ENCODE measurements at regions not wholly inside any gene's neighbourhood (a gene's known extent, or its start where the extent isn't known, plus 50 kb on each side); places are given as distances from the start of the nearest gene placed in this dataset.

GRCh38 chr9:95750725-95751519 lies 124.6 kb upstream of the ERCC6L2 start:
- Histone ChIP-seq H3K9me3 (ENCODE audit: low read length) (no peaks in the 10 kb centered on the region), H3K36me3 (ENCODE audit: insufficient read depth, low read length) (no peaks in the 10 kb centered on the region), H3K4me1 (ENCODE audit: insufficient read depth, low read length) (peaks cover 18% of the 10 kb centered on the region), H3K27me3 (ENCODE audit: insufficient read depth, low read length) (no peaks in the 10 kb centered on the region), H2AFZ (ENCODE audit: low read depth, low read length) (no peak overlapping the region), H3K4me3 (ENCODE audit: low read length) (no peak overlapping the region)

GRCh38 chr9:95749493-95749892 lies 126.0 kb upstream of the ERCC6L2 start:
- H3K36me3 ChIP-seq (ENCODE audit: insufficient read depth, low read length) = no peaks in the 10 kb centered on the region
- no peaks in the 10 kb centered on the region for H3K27me3 ChIP-seq (ENCODE audit: insufficient read depth, low read length)
- H3K9me3 ChIP-seq (ENCODE audit: low read length) = no peaks in the 10 kb centered on the region
- H2AFZ ChIP-seq (ENCODE audit: low read depth, low read length) = no peak overlapping the region
- H3K4me3 ChIP-seq (ENCODE audit: low read length) = no peak overlapping the region
- H3K4me1 ChIP-seq (ENCODE audit: insufficient read depth, low read length) = peaks cover 12% of the 10 kb centered on the region

DNA sequence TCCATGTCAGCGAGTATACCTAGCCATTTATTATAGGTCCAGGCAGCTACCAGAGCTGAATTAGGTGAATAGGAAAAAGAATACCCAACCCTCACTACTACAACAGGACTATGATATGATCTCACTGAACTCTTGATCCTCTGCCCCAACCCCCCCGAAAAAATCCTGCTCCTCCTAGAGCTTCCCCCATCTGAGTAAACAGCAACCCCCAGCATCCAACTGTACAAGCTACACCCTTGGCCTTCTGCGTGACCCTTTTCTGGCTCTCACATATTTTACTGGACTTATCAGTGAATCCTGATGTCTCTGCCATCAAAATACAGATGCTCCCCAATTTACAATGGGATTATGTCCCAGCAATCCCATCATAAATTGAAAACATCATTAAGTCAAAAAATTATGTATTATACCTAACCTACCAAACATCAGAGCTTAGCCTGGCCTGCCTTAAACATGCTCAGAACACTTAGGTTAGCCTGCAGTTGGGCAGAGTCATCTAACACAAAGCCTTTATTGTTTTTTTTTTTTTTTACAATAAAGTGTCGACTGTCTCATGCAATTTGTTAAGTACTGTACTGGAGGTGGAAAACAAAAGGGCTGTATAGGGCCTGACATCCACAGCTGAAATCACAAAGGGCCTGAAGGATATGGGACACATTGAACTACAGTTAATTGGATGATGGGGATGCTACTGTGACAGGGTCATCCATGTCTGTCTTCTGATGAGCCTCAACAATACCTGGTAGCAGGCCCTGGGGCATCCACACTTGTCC lies 128.9 kb upstream of the ERCC6L2 start:
- H3K36me3 ChIP-seq (ENCODE audit: insufficient read depth, low read length) = no peaks in the 10 kb centered on the region
- no peaks in the 10 kb centered on the region for H3K27me3 ChIP-seq (ENCODE audit: insufficient read depth, low read length)
- no peaks in the 10 kb centered on the region for H3K9me3 ChIP-seq (ENCODE audit: low read length)
- no peak overlapping the region for H3K4me3 ChIP-seq (ENCODE audit: low read length)
- H3K4me1 ChIP-seq (ENCODE audit: insufficient read depth, low read length) = no peaks in the 10 kb centered on the region
- H2AFZ ChIP-seq (ENCODE audit: low read depth, low read length) = no peak overlapping the region

GRCh38 chr9:95742821-95743220 lies 132.7 kb upstream of the ERCC6L2 start:
- Histone ChIP-seq H3K9me3 (ENCODE audit: low read length) (no peaks in the 10 kb centered on the region), H3K4me1 (ENCODE audit: insufficient read depth, low read length) (no peaks in the 10 kb centered on the region), H3K4me3 (ENCODE audit: low read length) (no peak overlapping the region), H3K27me3 (ENCODE audit: insufficient read depth, low read length) (no peaks in the 10 kb centered on the region), H3K36me3 (ENCODE audit: insufficient read depth, low read length) (no peaks in the 10 kb centered on the region), H2AFZ (ENCODE audit: low read depth, low read length) (no peak overlapping the region)

DNA sequence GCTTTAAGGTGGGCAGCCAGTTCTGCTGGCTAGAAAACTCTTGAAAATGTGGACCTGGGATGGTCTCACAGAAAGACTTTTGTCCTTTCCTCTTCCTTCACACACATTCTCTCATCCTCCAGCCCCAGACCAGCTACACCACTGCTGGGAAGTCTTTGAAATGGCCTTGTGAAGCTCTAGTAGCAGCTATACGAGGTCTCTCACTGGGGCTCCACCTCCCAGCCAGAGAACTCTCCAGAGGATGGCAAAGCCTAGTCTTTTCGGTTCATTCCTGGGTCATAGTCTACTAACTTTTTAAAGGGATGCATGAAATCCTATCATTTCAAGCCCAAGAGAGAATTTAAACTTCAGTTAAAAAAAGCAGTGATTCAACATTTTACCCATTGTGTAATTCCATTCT lies 133.9 kb upstream of the ERCC6L2 start:
- Histone ChIP-seq H2AFZ (ENCODE audit: low read depth, low read length) (no peak overlapping the region), H3K27me3 (ENCODE audit: insufficient read depth, low read length) (no peaks in the 10 kb centered on the region), H3K36me3 (ENCODE audit: insufficient read depth, low read length) (no peaks in the 10 kb centered on the region), H3K4me1 (ENCODE audit: insufficient read depth, low read length) (no peaks in the 10 kb centered on the region), H3K4me3 (ENCODE audit: low read length) (no peak overlapping the region), H3K9me3 (ENCODE audit: low read length) (no peaks in the 10 kb centered on the region)

GRCh38 chr9:95740217-95741004 lies 135.1 kb upstream of the ERCC6L2 start:
- Histone ChIP-seq H2AFZ (ENCODE audit: low read depth, low read length) (no peak overlapping the region), H3K9me3 (ENCODE audit: low read length) (no peaks in the 10 kb centered on the region), H3K4me1 (ENCODE audit: insufficient read depth, low read length) (no peaks in the 10 kb centered on the region), H3K36me3 (ENCODE audit: insufficient read depth, low read length) (no peaks in the 10 kb centered on the region), H3K27me3 (ENCODE audit: insufficient read depth, low read length) (no peaks in the 10 kb centered on the region), H3K4me3 (ENCODE audit: low read length) (no peak overlapping the region)

DNA sequence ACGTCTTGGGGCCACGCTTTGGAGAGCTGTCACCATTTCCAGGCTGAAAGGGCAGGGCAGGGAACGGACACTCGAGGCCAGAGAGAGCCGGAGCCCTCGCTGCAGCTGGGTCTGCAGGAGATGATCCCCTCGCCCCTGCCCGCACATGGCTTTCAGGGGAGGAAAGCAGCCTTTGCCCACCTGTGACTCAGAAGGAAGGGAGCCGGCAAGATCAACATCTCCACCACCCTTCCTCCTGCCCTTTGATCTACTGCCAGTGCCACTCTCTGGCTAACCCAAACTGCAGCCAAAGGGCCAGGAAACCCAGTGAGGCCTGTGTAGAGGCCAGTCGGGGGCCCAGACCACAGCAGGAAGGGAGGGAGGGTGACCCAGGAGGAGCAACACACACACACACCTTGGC lies 137.1 kb upstream of the ERCC6L2 start:
- Histone ChIP-seq H3K4me3 (ENCODE audit: low read length) (no peak overlapping the region), H2AFZ (ENCODE audit: low read depth, low read length) (no peak overlapping the region), H3K4me1 (ENCODE audit: insufficient read depth, low read length) (peaks cover 7% of the 10 kb centered on the region), H3K36me3 (ENCODE audit: insufficient read depth, low read length) (no peaks in the 10 kb centered on the region), H3K27me3 (ENCODE audit: insufficient read depth, low read length) (no peaks in the 10 kb centered on the region), H3K9me3 (ENCODE audit: low read length) (no peaks in the 10 kb centered on the region)

- H3K4me1 ChIP-seq (ENCODE audit: insufficient read depth, low read length) = peaks cover 7% of the 10 kb centered on the region
- no peaks in the 10 kb centered on the region for H3K27me3 ChIP-seq (ENCODE audit: insufficient read depth, low read length)
- no peak overlapping the region for H3K4me3 ChIP-seq (ENCODE audit: low read length)
- no peaks in the 10 kb centered on the region for H3K9me3 ChIP-seq (ENCODE audit: low read length)
- no peak overlapping the region for H2AFZ ChIP-seq (ENCODE audit: low read depth, low read length)
- no peaks in the 10 kb centered on the region for H3K36me3 ChIP-seq (ENCODE audit: insufficient read depth, low read length)
Measured at GRCh38 chr9:95736891-95737522, 138.5 kb upstream of the ERCC6L2 start.

DNA sequence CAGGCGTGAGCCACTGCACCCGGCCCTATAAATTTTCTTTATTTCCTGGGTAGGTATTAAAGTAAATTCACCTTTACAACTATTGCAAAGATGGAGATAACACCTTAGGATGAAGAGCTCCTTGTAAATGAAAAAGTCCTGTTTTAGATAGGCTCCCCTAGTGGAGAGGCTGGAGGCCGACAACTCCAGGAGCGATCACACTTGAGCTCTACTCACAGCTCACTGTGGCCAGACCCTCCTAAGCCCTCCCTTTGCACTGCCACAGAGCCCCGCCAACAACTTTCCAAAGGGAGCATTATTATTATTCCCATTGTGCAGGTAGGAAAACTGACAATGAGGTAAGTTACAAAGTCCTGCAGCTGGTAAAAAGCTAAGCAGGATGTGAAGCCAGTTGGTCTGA lies 139.1 kb upstream of the ERCC6L2 start:
- H2AFZ ChIP-seq (ENCODE audit: low read depth, low read length) = no peak overlapping the region
- H3K9me3 ChIP-seq (ENCODE audit: low read length) = no peaks in the 10 kb centered on the region
- peaks cover 7% of the 10 kb centered on the region for H3K4me1 ChIP-seq (ENCODE audit: insufficient read depth, low read length)
- H3K36me3 ChIP-seq (ENCODE audit: insufficient read depth, low read length) = no peaks in the 10 kb centered on the region
- no peaks in the 10 kb centered on the region for H3K27me3 ChIP-seq (ENCODE audit: insufficient read depth, low read length)
- H3K4me3 ChIP-seq (ENCODE audit: low read length) = no peak overlapping the region

DNA sequence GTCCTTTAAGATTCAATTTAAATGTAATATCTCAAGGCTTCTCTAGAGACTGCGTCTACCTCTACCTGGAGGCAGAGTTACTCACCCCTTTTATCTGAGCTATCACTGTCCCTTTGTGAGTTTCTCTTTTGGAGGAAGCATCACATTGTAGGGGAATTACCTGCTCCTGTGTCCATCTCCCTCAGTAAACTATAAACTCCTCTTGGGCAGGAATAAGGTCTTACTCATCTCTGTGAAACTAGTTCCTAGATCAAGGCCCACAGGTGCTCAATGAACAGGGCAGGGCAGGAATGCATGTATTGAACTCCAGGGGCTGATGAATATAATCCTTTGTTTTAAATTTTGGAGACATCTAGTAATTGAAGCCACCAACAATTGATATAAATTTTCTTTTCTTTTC lies 139.8 kb upstream of the ERCC6L2 start:
- no peaks in the 10 kb centered on the region for H3K9me3 ChIP-seq (ENCODE audit: low read length)
- H3K4me3 ChIP-seq (ENCODE audit: low read length) = no peak overlapping the region
- H3K4me1 ChIP-seq (ENCODE audit: insufficient read depth, low read length) = peaks cover 7% of the 10 kb centered on the region
- no peak overlapping the region for H2AFZ ChIP-seq (ENCODE audit: low read depth, low read length)
- no peaks in the 10 kb centered on the region for H3K36me3 ChIP-seq (ENCODE audit: insufficient read depth, low read length)
- H3K27me3 ChIP-seq (ENCODE audit: insufficient read depth, low read length) = no peaks in the 10 kb centered on the region

DNA sequence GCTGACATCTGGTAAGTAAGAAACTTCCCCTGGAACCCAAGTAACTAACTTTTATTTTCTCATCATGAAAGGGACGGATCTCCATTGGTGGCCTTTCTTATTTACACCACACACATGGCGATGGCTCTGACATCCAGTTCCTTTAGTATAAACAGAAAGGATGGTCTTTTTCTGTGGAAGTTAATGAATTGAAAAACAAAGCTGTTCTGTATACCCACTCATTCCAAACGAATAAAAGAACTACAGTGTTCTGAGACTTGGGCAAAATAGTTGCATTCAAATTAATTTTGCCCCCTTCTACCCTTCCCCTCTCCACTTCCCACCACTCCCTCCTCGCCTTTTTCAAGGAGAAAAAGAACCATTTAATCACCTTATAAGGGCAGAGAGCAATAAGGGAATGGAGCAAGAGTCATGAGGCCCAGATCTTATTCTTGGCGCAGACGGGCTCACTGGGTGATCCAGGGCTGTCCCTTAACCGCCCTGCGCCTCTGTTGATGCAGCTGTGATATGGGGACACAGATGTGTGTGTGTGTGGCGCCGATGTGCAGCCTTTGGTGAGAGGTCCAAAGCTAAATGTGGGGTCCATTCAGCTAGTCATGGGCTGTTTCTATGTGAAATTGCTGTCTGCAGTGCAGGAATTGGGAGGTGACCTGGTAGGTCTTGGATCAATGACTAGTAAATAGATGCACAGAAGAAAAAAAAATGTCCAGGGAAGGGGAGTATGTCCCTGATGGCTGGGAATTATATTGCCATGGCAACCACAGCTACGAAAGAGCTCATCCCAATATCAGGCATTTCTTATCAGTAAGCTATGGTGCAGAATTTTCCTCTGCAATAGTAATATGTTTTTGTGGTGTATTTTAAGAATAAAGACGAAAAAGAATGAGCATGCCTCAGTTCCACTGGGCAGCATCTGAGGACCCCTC lies 141.5 kb upstream of the ERCC6L2 start:
- Histone ChIP-seq H3K27me3 (ENCODE audit: insufficient read depth, low read length) (no peaks in the 10 kb centered on the region), H3K36me3 (ENCODE audit: insufficient read depth, low read length) (no peaks in the 10 kb centered on the region), H3K9me3 (ENCODE audit: low read length) (no peaks in the 10 kb centered on the region), H3K4me1 (ENCODE audit: insufficient read depth, low read length) (peaks cover 7% of the 10 kb centered on the region), H3K4me3 (ENCODE audit: low read length) (no peak overlapping the region), H2AFZ (ENCODE audit: low read depth, low read length) (no peak overlapping the region)

Measured in neuron (in vitro differentiated cells).